ENCODE measurements at regions not wholly inside any gene's neighbourhood (a gene's known extent, or its start where the extent isn't known, plus 50 kb on each side); places are given as distances from the start of the nearest gene placed in this dataset.
"Not testable (repeated sequence)": the region's sequence is repeated elsewhere in the genome, so short reads cannot be mapped to it uniquely, and the experiment has no call there.

DNA sequence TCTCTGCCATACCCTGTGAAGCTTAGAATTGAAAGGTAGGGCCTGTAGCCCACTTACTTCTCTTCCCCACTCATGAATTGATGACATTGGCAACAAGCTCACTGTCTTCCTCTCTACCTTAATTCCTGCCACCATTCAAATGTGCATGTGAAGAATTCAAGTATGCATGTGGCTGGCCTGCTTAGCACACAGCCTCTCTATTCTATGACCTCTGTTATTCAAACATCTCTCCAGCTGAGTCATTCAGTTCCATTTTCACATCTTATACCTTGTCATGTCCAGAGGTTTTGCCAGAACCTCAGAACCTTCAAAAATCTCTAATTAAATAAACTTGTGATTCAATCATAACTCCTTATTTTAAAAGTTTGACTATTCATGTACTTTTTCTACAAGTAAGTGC, 114.7 kb upstream of the MAN2A1 start:
- no peak for DNase-seq (ENCODE audit: low spot score)

DNA sequence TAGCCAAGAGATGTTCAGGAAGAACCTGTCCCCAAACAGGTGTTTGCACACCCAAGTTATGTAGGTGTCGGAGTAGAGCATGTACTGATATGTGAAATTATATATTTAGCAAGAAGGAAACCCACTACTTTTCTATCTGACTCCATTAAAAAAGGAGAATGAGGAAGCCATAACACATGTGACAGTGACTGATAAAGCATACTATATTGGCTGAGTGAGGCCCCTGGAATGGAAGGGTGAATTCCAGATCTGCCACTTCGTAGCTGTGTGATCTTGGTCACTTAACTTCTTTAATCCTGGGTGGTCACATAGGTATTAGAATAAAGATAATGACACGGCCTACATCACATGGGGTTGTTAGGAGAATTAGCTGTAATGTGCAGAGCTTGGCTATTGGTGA, 116.0 kb upstream of the MAN2A1 start:
- DNase-seq (ENCODE audit: low spot score): no peak

DNA sequence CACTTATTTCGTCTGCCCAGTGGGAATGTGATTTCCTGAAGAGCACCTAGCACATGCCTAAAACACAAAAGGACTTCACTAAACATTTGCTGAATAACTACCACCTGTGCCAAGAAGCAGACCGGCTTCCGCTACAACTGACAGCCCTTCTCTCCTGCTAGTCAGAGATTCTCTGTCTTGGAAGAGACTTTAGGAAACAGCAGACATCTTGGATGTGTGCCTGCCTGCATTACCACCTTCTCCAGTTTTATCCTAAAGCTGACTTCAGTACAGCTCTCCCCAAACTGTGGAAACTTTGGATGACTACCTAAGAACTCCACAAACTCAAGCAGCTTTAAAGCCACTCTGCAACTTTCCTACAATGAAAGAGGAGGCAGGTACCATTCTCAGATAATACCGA, 116.5 kb upstream of the MAN2A1 start:
- DNase-seq (ENCODE audit: low spot score): no peak

DNA sequence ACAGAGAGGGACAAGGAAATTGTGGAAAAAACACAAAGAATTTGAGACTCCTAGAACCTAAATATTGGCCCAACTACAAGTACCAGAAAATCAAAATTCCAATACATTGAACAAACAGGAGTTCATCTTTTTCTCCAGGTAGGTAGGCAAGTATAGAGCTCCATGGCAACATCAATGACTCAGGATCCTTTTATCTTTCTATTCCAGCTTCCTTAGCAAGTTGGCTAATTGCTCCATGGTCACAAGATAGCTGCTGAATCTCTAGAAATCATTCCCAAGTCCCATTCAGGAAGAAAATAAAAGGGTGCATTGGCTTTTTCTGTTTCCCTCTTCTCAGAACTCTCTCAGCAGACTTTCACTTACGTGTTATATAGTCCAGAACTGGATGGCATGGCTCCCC, 117.9 kb upstream of the MAN2A1 start:
- no peak for DNase-seq (ENCODE audit: low spot score)

DNA sequence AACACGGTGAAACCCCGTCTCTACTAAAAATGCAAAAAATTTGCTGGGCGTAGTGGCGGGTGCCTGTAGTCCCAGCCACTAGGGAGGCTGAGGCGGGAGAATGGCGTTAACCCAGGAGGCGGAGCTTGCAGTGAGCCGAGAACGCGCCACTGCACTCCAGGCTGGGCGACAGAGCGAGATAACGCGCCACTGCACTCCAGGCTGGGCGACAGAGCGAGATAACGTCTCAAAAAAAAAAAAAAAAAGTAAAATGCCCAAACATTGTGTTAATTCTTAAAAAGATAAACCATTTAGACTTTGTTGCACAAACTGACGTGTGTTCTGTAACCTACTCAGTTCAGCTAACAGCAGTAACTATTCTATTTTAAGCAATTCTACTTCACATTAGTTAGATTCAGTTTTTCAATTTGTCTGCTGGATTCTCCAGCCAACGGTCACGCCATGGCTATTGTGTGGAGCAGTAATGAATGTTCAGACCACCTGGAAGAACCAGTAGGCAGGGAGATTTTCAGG, 119.3 kb upstream of the MAN2A1 start:
- no peak for DNase-seq (ENCODE audit: low spot score)

GRCh38 chr5:109567374-109568044, 122.2 kb upstream of the MAN2A1 start:
- no peak for DNase-seq (ENCODE audit: low spot score)

- peak; percentile 44 for DNase-seq (ENCODE audit: low spot score)
These were observed 123.4 kb upstream of the MAN2A1 start for GRCh38 chr5:109566361-109566760.

DNA sequence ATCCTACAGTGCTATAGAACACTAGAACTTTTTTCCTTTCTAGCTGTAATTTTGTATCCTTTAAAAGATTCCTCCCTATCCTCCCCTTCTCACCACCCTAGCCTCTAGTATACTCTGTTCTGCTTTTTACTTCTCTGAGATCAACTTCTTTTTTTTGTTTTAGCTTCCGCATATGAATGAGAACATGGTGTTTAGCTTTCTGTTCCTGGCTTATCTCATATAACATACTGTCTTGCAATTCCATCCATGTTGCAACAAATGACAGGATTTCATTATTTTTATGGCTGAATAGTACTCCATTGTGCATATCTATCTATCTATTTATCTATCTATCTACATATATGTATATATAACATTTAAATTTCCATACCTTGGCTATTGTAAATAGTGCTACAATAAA, 126.0 kb upstream of the MAN2A1 start:
- no peak for DNase-seq (ENCODE audit: low spot score)

DNA sequence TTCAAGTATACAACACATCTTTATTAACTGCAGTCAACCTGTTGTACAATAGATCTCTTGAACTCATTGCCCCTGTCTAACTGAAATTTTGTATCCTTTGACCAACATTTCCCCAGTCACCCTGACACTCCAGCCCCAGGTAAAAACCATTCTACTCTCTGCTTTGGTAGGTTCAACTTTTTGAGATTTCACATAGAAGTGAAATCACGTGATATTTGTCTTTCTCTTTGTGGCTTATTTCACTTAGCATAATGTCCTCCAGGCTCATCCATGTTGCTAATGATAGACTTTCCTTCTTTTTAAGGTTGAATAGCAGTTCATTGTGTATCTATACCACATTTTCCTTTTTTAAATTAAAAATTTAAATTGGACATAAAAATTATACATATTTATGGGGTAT, 126.5 kb upstream of the MAN2A1 start:
- no peak for DNase-seq (ENCODE audit: low spot score)

DNA sequence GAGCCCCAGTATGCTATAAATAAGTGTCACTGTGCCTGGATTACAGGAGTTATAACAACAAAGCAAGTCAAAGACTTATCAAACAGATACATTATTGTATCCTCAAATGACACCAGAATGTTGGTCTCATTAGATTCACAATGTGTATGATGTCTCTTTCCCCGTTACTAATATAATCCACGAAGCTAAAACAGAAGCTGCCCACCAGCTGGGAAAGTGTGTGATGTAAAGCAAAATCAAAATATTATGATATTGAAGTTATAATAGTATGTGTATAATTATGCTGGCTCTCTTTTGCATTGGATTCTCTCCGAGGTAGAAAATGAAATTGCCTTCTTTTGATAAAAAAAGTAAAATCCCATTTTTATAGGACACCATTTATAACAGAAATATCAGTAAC, 127.3 kb upstream of the MAN2A1 start:
- no peak for DNase-seq (ENCODE audit: low spot score)

- no peak for DNase-seq (ENCODE audit: low spot score)
These were observed 128.3 kb upstream of the MAN2A1 start for GRCh38 chr5:109561447-109561846.

DNA sequence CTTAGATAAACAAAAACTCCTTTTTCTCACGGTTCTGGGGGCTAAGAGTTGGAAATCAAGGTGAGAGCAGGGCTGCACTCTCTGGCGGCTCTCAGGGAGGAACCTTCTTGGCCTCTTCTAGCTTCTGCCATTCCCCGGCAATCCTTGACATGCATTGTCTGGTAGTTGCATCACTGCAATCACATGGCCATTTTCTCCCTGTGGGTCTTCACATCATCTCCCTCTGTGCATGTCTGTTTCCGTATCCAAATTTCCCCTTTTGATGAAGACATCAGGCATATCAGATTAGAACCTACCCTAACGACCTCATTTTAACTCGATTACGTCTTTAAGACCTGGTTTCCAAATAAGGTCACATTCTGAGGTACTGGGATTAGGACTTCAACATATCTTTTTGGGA, 129.2 kb upstream of the MAN2A1 start:
- no peak for DNase-seq (ENCODE audit: low spot score)

DNA sequence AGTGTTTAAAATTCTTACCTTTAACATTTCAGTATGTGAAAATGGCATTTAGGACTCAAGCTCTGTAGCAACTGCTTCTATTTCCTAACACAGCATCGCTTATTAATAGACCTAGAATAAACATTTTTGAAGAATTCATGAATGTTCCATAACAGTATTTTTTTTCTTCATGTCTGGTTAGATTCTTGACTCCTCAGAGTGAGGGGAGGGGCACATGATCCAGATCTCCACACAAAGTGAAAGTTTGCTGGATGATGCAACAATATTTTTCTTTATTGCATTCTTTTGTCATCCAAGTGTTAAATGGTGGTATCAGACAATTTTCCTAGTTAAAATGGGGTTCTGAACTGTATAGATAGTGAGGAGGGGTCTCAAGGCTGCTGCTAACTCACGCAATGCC, 130.8 kb upstream of the MAN2A1 start:
- no peak for DNase-seq (ENCODE audit: low spot score)

- no peak for DNase-seq (ENCODE audit: low spot score)
These were observed 131.4 kb upstream of the MAN2A1 start for GRCh38 chr5:109558364-109558763.

- peak; percentile 67 for DNase-seq (ENCODE audit: low spot score)
These were observed 135.9 kb upstream of the MAN2A1 start for GRCh38 chr5:109553846-109554245.

DNA sequence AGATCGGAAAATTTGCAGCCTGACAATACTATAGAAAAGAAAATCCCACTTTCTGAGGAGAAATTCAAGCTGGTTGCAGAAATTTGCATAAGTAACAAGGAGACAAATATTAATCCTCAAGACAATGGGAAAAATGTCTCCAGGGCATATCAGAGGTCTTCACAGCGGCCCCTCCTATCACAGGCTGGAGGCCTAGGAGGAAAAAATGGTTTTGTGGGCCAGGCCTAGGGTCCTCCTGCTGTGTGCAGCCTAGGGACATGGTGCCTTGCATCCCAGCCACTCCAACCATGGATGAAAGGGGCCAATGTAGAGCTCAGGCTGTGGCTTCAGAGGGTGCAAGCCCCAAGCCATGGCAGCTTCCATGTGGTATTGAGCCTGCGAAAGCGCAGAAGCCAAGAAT, 138.5 kb upstream of the MAN2A1 start:
- DNase-seq (ENCODE audit: low spot score): not testable (repeated sequence)

- no peak for DNase-seq (ENCODE audit: low spot score)
These were observed 139.7 kb upstream of the MAN2A1 start for GRCh38 chr5:109550077-109550476.

DNA sequence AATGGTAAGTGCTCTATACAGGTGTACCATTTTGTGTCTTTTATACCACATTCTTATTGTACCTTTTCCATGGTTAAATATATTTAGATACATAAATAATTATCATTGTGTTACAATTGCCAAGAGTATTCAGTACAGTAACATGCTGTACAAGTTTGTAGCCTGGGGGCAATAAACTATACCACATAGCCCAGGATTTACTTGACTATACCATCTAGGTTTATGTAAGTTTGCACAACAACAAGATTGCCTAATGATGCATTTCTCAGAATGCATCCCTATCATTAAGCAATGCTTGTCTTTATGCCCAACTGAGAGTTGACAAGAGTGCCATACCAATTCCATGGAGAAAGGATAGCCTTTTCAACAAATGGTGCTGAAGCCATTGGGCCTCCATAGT, 136.7 kb upstream of the PJA2 start:
- no peak for DNase-seq (ENCODE audit: low spot score)

DNA sequence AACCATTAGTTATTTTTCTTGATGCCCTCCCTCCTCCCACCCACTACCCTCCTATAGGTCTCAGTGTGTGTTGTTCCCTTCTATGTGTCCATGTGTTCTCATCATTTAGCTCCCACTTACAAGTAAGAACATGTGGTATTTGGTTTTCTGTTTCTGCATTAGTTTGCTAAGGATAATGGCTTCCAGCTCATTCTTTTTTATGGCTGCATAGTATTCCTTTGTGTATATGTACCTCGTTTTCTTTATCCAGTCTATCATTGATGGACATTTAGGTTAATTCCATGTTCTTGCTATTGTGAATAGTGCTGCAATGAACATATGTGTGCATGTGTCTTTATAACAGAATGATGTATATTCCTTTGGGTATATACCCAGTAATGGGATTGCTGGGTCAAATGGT, 135.1 kb upstream of the PJA2 start:
- DNase-seq (ENCODE audit: low spot score): not testable (repeated sequence)

GRCh38 chr5:109538692-109539091, 128.9 kb upstream of the PJA2 start:
- not testable (repeated sequence) for DNase-seq (ENCODE audit: low spot score)

- DNase-seq (ENCODE audit: low spot score): not testable (repeated sequence)
These were observed 125.3 kb upstream of the PJA2 start for GRCh38 chr5:109535090-109535489.

DNA sequence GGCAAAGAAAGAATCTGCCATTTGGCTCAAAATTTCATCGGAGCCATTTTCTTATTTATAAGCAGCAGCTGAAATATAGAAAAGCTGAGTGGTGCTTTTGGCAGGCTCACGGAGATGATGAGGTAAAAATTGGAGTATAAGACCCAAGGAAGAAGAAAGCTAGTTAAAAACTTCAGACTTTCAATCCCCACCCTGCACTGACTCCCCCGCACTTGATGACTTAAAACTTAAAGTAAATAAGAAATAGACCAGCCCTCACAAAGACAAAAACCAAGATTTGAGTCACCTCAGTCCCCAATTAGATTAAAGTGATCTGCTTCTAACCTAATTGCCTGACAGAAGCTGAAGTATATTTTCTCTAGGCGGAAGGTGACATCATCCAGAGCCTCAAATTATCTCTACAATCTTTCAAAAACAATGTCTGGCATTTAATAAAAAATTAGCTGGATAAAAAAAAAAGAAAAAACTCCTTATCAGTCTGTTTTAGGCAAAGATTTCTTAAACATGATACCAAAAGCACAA, 124.0 kb upstream of the PJA2 start:
- DNase-seq (ENCODE audit: low spot score): no peak

DNA sequence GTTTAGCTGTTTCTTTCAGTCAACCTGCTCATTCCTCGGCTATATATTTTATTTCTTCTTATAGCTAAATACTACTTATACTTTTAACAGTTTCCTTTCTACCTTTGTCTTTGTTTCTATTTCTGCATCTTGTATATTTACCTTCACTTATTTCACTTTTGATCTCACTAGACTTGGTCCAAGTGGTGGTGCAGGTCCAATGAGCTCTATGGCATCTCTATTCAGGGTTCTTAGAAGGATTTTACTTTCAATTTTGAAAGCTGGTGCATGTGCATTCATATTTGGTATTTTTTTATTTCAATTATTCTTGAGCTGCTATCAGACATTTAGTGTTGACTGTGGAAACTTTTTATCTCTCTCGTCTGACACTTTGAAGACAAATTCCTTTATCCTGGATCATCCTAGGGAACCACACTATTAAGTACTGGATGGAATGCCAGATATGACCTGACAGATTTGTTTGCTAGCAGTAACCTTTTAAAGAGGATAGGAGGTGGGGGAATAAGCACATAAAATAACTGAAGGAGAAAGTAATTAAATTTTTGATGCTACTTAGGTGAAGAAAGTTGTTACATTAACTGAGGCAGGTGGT, 123.1 kb upstream of the PJA2 start:
- DNase-seq (ENCODE audit: low spot score): no peak

DNA sequence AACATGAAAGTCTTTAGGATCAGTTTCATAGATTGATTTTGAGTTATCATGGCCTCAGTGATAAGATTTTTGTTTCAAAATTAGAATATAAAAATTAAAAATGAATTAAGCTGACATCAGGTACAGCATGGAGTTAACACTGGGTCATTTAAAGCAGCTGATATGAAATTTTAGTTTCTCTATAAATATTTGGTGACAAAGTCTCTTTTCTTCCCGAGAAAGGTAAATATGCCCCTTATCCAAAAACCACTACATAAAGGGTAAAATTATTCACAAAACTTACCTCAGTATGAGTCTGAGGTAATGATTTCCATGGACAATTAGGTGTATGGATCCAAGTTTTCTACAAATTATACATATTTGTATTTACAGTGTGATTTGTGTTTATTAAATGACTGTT, 121.5 kb upstream of the PJA2 start:
- DNase-seq (ENCODE audit: low spot score): no peak

All from kidney tubule cell (primary cell).